K562 (cell line): ENCODE measurements at regions not wholly inside any gene's neighbourhood (a gene's known extent, or its start where the extent isn't known, plus 50 kb on each side); places are given as distances from the start of the nearest gene placed in this dataset.

Experiments
- ATAC-seq: fragments of 200-7000 bp; cut with Tn5 transposase; 3 replicates; pipeline ENCODE4 v1.9.1; 2020; ENCODE audit warnings: moderate library complexity
- BruUV-seq: library from RNA; stranded (reverse); fragments of 400-500 nt; replicated peaks from 2 replicates; lab custom pipeline; 2021; lab: Mats Ljungman, UMichigan
- CTCF ChIA-PET: fragments of 300-600 bp; formaldehyde crosslinking; extraction: SDS; loops from one replicate; lab custom pipeline; 2021; ENCODE audit warnings: low intra/inter-chr PET ratio; lab: Yijun Ruan, JAX
- POLR2A ChIA-PET: fragments of 300-600, 350-650 bp; sonication (Branson Sonifier 250); formaldehyde crosslinking; extraction: SDS; loops from one replicate; lab custom pipeline; 2021; ENCODE audit warnings: antibody characterized with exemption, inconsistent platforms; lab: Yijun Ruan, JAX
- DNase-seq, 4 experiments: peaks; one replicate each; pipeline versions ENCODE4 v3.0.0 to v3.0.0-alpha.2; 2011 to 2018; ENCODE audit warnings: low spot score in 3 of 4, mixed read lengths in 3 of 4; ENCODE audit errors: extremely low read depth in 1 of 4
- FAIRE-seq: peaks from 2 replicates; lab custom pipeline; 2011; peaks lifted over from hg19 to GRCh38; lab: Jason Lieb, UNC
- H2AFZ ChIP-seq: 2 replicates; pipeline ENCODE4 v1.6.0; 2011; ENCODE audit warnings: low read depth, low read length, control low read depth, inconsistent platforms
- H3K27ac ChIP-seq: fragments of 200-600 bp; 3 replicates; pipeline ENCODE4 v1.8.0; 2011; ENCODE audit warnings: low read depth, mild to moderate bottlenecking, control low read depth, inconsistent platforms, low read length, moderate library complexity, mixed read lengths; ENCODE audit errors: extremely low read depth
- H3K27me3 ChIP-seq, 2 experiments: fragments of 300-600 bp in 1 of 2; 2 replicates in 1 of 2; 3 replicates in 1 of 2; pipeline versions ENCODE4 v1.6.0 to v1.8.0; 2011; ENCODE audit warnings: inconsistent platforms in 2 of 2, low read length in 2 of 2, mild to moderate bottlenecking in 1 of 2, mixed read lengths in 1 of 2, moderate library complexity in 1 of 2; ENCODE audit not compliant: control insufficient read depth in 2 of 2, insufficient read depth in 2 of 2
- H3K36me3 ChIP-seq: fragments of 300-600 bp; 3 replicates; pipeline ENCODE4 v1.8.0; 2011; ENCODE audit warnings: mild to moderate bottlenecking, low read length, inconsistent platforms; ENCODE audit not compliant: control insufficient read depth, insufficient read depth
- H3K4me1 ChIP-seq, 2 experiments: fragments of 200-600 bp in 1 of 2; replicated peaks in 1 of 2; 2 replicates in 1 of 2; 3 replicates in 1 of 2; pipeline versions ENCODE4 v1.5.1 to v1.8.0; 2011; ENCODE audit warnings: inconsistent platforms in 2 of 2, low read length in 2 of 2, mild to moderate bottlenecking in 1 of 2, mixed read lengths in 1 of 2, moderate library complexity in 1 of 2; ENCODE audit not compliant: control insufficient read depth in 2 of 2, insufficient read depth in 2 of 2
- H3K4me2 ChIP-seq: 2 replicates; pipeline ENCODE4 v1.6.1; 2011; ENCODE audit warnings: low read length, control low read depth, inconsistent platforms, mixed read lengths; ENCODE audit not compliant: insufficient read depth
- H3K4me3 ChIP-seq: fragments of 200-600 bp; sonication (generic), shearing (Covaris generic); 2 replicates; pipeline ENCODE4 v1.5.1; 2016; ENCODE audit warnings: control low read depth, inconsistent platforms
- H3K79me2 ChIP-seq: fragments of 200-600 bp; 3 replicates; pipeline ENCODE4 v1.8.0; 2011; ENCODE audit warnings: low read length, inconsistent platforms; ENCODE audit not compliant: control insufficient read depth, insufficient read depth
- H3K9ac ChIP-seq, 2 experiments: 2 replicates each; pipeline versions ENCODE4 v1.6.0 to v1.6.1; 2011; ENCODE audit warnings: low read depth in 2 of 2, low read length in 2 of 2, control low read depth in 1 of 2, inconsistent platforms in 1 of 2, mild to moderate bottlenecking in 1 of 2, mixed read lengths in 1 of 2; ENCODE audit not compliant: insufficient read depth in 1 of 2
- H3K9me1 ChIP-seq: one replicate; pipeline ENCODE4 v1.6.0; 2011; ENCODE audit warnings: inconsistent platforms, mild to moderate bottlenecking, low read length, moderate library complexity; ENCODE audit not compliant: control insufficient read depth, insufficient read depth
- H3K9me3 ChIP-seq: replicated peaks from 2 replicates; pipeline ENCODE4 v1.5.1; 2011; ENCODE audit warnings: low read depth, low read length, inconsistent platforms; ENCODE audit not compliant: control insufficient read depth, insufficient read depth
- H4K20me1 ChIP-seq: replicated peaks from 2 replicates; pipeline ENCODE4 v1.6.1; 2011; ENCODE audit warnings: low read length, inconsistent platforms, mixed read lengths; ENCODE audit not compliant: control insufficient read depth, insufficient read depth
- ARID4B ChIP-seq: sonication (generic); formaldehyde crosslinking; IDR thresholded peaks from 2 replicates; pipeline ENCODE4 v1.8.0; 2022; ENCODE audit warnings: mild to moderate bottlenecking, missing genetic modification reagents
- C11orf30 ChIP-seq: fragments of 450-650 bp; IDR thresholded peaks from 2 replicates; pipeline ENCODE4 v1.6.1; 2016; ENCODE audit warnings: low read depth, mild to moderate bottlenecking
- EHMT2 ChIP-seq: fragments of 450-650 bp; IDR thresholded peaks from 2 replicates; pipeline ENCODE4 v1.6.1; 2018; ENCODE audit warnings: antibody characterized with exemption
- EWSR1 ChIP-seq: fragments of 450-650 bp; IDR thresholded peaks from 2 replicates; pipeline ENCODE4 v1.6.1; 2018; ENCODE audit warnings: borderline replicate concordance, mild to moderate bottlenecking, low read depth, moderate library complexity; ENCODE audit not compliant: partially characterized antibody
- HNRNPLL ChIP-seq: fragments of 200-400 bp; formaldehyde crosslinking; IDR thresholded peaks from 2 replicates; pipeline ENCODE4 v1.6.1; 2017; ENCODE audit warnings: low read length, low read depth, mild to moderate bottlenecking; ENCODE audit not compliant: poor library complexity, severe bottlenecking
- KLF10 ChIP-seq: fragments of 250-450 bp; sonication (Bioruptor Pico); IDR thresholded peaks from 2 replicates; pipeline ENCODE4 v1.6.1; 2021; ENCODE audit warnings: matching md5 sums
- MAFG ChIP-seq: fragments of 450-650 bp; conservative IDR thresholded peaks from 2 replicates; pipeline ENCODE4 v1.6.1; 2016; ENCODE audit warnings: missing genetic modification characterization, missing compliant biosample characterization
- NFE2 ChIP-seq: IDR thresholded peaks from 2 replicates; pipeline ENCODE4 v1.6.1; 2014; ENCODE audit warnings: antibody characterized with exemption, low read depth
- PRPF4 ChIP-seq: fragments of 200-400 bp; formaldehyde crosslinking; IDR thresholded peaks from one replicate; pipeline ENCODE4 v1.6.1; 2017; ENCODE audit warnings: low read length, low read depth, mild to moderate bottlenecking; ENCODE audit not compliant: insufficient read depth, poor library complexity, severe bottlenecking
- RBM39 ChIP-seq: fragments of 200-400 bp; formaldehyde crosslinking; optimal IDR thresholded peaks from 2 replicates; pipeline ENCODE3; 2018; ENCODE audit warnings: low read depth, low read length
- U2AF1 ChIP-seq: fragments of 200-400 bp; formaldehyde crosslinking; optimal IDR thresholded peaks from 2 replicates; pipeline ENCODE3; 2017; ENCODE audit warnings: mild to moderate bottlenecking, low read depth, low read length, moderate library complexity
- ZBTB34 ChIP-seq: fragments of 250-450 bp; sonication (Bioruptor Pico); IDR thresholded peaks from 2 replicates; pipeline ENCODE4 v1.8.0; 2021; ENCODE audit warnings: mild to moderate bottlenecking, moderate library complexity
- ZNF316 ChIP-seq: fragments of 450-650 bp; IDR thresholded peaks from 2 replicates; pipeline ENCODE4 v1.6.1; 2016
- ZNF583 ChIP-seq: fragments of 250-450 bp; sonication (Bioruptor Pico); IDR thresholded peaks from 2 replicates; pipeline ENCODE4 v1.4.0; 2020
- WGBS: fragments of 100-300 bp; shearing (Covaris generic); methylation state at CpG from one replicate; pipeline ENCODE4 v1.1.6; 2016; ENCODE audit warnings: low coverage, mixed read lengths; ENCODE audit not compliant: insufficient coverage; ENCODE audit errors: missing lambda C conversion rate; 5-methylcytosine and 5-hydroxymethylcytosine counted together
- in situ Hi-C: fragments of 300-500 bp; cut with MboI; formaldehyde crosslinking; loops from 4 replicates; pipeline ENCODE4 v1.15.0; 2018; ENCODE audit warnings: inconsistent platforms, mixed read lengths
- intact Hi-C: fragments of 100-400 bp; cut with micrococcal nuclease; formaldehyde crosslinking; loops from 2 replicates; pipeline ENCODE4 v1.14.2; 2022
- TF ChIP-seq, protein P1 (sequence below): sonication (generic); formaldehyde crosslinking; IDR thresholded peaks from 2 replicates; pipeline ENCODE4 v1.8.0; 2023; ENCODE audit warnings: mild to moderate bottlenecking, missing genetic modification reagents

GRCh38 chr2:111678651-111679050 is 205.3 kb downstream of the ANAPC1 start:
- BruUV-seq = no TSS peak
- H2AFZ ChIP-seq = no peak overlapping the region
- H3K4me3 ChIP-seq = no peak overlapping the region
- DNase-seq (no peak), FAIRE-seq (peak; percentile 44), ATAC-seq (no peak)
- no peak overlapping the region for H3K9ac ChIP-seq
- WGBS = 15% methylated on average over 5 of the region's 5 CpGs
- no peaks in the 10 kb centered on the region; a peak in 1 of 5 replicates for H3K4me1 ChIP-seq
- H3K4me2 ChIP-seq = no peak overlapping the region
- ChIA-PET CTCF (no interaction called here), POLR2A (interaction anchor here (0.7 to 1.5 kb wide), 5 partner anchors 11 to 1019 kb away, joined by 3 to 9 read pairs (median 4); no protein-coding TSS in a partner anchor)
- no peaks in the 10 kb centered on the region for H3K79me2 ChIP-seq
- H3K9me3 ChIP-seq = no peaks in the 10 kb centered on the region
- no peaks in the 10 kb centered on the region for H3K36me3 ChIP-seq
- no peak overlapping the region for H3K27ac ChIP-seq
- intact Hi-C loops = no loop called here
- in situ Hi-C loops = no loop called here
- no peaks in the 10 kb centered on the region for H4K20me1 ChIP-seq
- H3K9me1 ChIP-seq = no peaks in the 10 kb centered on the region
- H3K27me3 ChIP-seq = no peaks in the 10 kb centered on the region
- no peak for TF ChIP-seq ZNF583
- no peak for TF ChIP-seq HNRNPLL
- 0 out of 2 replicates have a peak, but pooled peaks have one; percentile 22 for TF ChIP-seq NFE2
- TF ChIP-seq KLF10 (CRISPR knock-in tag) = no peak
- TF ChIP-seq ARID4B (CRISPR knock-in tag) = no peak
- no peak for TF ChIP-seq RBM39
- peak; percentile 44 for TF ChIP-seq C11orf30
- TF ChIP-seq U2AF1 = no peak
- 0 out of 2 replicates have a peak, but pooled peaks have one; percentile 13 for TF ChIP-seq MAFG (tag)
- TF ChIP-seq, protein P1, sequence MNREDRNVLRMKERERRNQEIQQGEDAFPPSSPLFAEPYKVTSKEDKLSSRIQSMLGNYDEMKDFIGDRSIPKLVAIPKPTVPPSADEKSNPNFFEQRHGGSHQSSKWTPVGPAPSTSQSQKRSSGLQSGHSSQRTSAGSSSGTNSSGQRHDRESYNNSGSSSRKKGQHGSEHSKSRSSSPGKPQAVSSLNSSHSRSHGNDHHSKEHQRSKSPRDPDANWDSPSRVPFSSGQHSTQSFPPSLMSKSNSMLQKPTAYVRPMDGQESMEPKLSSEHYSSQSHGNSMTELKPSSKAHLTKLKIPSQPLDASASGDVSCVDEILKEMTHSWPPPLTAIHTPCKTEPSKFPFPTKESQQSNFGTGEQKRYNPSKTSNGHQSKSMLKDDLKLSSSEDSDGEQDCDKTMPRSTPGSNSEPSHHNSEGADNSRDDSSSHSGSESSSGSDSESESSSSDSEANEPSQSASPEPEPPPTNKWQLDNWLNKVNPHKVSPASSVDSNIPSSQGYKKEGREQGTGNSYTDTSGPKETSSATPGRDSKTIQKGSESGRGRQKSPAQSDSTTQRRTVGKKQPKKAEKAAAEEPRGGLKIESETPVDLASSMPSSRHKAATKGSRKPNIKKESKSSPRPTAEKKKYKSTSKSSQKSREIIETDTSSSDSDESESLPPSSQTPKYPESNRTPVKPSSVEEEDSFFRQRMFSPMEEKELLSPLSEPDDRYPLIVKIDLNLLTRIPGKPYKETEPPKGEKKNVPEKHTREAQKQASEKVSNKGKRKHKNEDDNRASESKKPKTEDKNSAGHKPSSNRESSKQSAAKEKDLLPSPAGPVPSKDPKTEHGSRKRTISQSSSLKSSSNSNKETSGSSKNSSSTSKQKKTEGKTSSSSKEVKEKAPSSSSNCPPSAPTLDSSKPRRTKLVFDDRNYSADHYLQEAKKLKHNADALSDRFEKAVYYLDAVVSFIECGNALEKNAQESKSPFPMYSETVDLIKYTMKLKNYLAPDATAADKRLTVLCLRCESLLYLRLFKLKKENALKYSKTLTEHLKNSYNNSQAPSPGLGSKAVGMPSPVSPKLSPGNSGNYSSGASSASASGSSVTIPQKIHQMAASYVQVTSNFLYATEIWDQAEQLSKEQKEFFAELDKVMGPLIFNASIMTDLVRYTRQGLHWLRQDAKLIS (CRISPR knock-in tag) = no peak
- peak; percentile 39; the same call in 1 of the 2 replicates for TF ChIP-seq ZNF316
- no peak for TF ChIP-seq EHMT2
- TF ChIP-seq ZBTB34 (CRISPR knock-in tag) = no peak
- no peak for TF ChIP-seq PRPF4
- no peak for TF ChIP-seq EWSR1
